GM12878 (cell line): ENCODE measurements at regions not wholly inside any gene's neighbourhood (a gene's known extent, or its start where the extent isn't known, plus 50 kb on each side); places are given as distances from the start of the nearest gene placed in this dataset.

Experiments
- ATAC-seq: fragments of 200-7000 bp; cut with Tn5 transposase; 3 replicates; pipeline ENCODE4 v1.9.1; 2020; ENCODE audit warnings: mild to moderate bottlenecking, moderate library complexity
- BruUV-seq: library from RNA; stranded (reverse); fragments of 400-500 nt; replicated peaks from 2 replicates; lab custom pipeline; 2021; lab: Mats Ljungman, UMichigan
- CTCF ChIA-PET: fragments of 300-600 bp; sonication (Branson Sonifier 250); formaldehyde crosslinking; extraction: SDS; loops from one replicate; lab custom pipeline; 2021; ENCODE audit warnings: inconsistent platforms; lab: Yijun Ruan, JAX
- POLR2A ChIA-PET: fragments of 350-600 bp; formaldehyde crosslinking; extraction: SDS; loops from one replicate; lab custom pipeline; 2021; ENCODE audit warnings: inconsistent platforms; lab: Charles Lee
- RAD21 ChIA-PET: fragments of 300-600 bp; sonication (Branson Sonifier 250); formaldehyde crosslinking; loops from one replicate; lab custom pipeline; 2023; ENCODE audit warnings: antibody characterized with exemption; ENCODE audit not compliant: unreplicated experiment; lab: Charles Lee
- SMC1A ChIA-PET: fragments of 300-600 bp; sonication (Branson Sonifier 250); formaldehyde crosslinking; loops from one replicate; lab custom pipeline; 2023; ENCODE audit not compliant: unreplicated experiment, uncharacterized antibody; lab: Charles Lee
- DNase-seq: peaks from one replicate; pipeline ENCODE4 v3.0.0-alpha.2; 2011; ENCODE audit warnings: low read depth, low spot score
- FAIRE-seq: peaks from 3 replicates; lab custom pipeline; 2011; peaks lifted over from hg19 to GRCh38; lab: Jason Lieb, UNC
- H2AFZ ChIP-seq: 2 replicates; pipeline ENCODE4 v1.6.0; 2011; ENCODE audit warnings: low read depth, low read length, control low read depth; ENCODE audit not compliant: control insufficient read depth
- H3K27ac ChIP-seq: 2 replicates; pipeline ENCODE4 v1.5.1; 2011; ENCODE audit warnings: control low read depth; ENCODE audit not compliant: control insufficient read depth, insufficient read depth
- H3K27me3 ChIP-seq, 2 experiments: replicated peaks in 1 of 2; 2 replicates each; pipeline versions ENCODE4 v1.6.0 to v1.6.1; 2011; ENCODE audit warnings: low read length in 1 of 2; ENCODE audit not compliant: control insufficient read depth in 2 of 2, insufficient read depth in 2 of 2
- H3K36me3 ChIP-seq, 2 experiments: 2 replicates each; pipeline ENCODE4 v1.5.1; 2011; ENCODE audit warnings: low read length in 1 of 2; ENCODE audit not compliant: control insufficient read depth in 2 of 2, insufficient read depth in 2 of 2
- H3K4me1 ChIP-seq: 2 replicates; pipeline ENCODE4 v1.6.1; 2011; ENCODE audit warnings: mild to moderate bottlenecking, low read length, moderate library complexity, mixed read lengths; ENCODE audit not compliant: control insufficient read depth, insufficient read depth
- H3K4me2 ChIP-seq: 2 replicates; pipeline ENCODE4 v1.6.0; 2011; ENCODE audit warnings: control low read depth; ENCODE audit not compliant: control insufficient read depth, insufficient read depth
- H3K4me3 ChIP-seq: fragments of 200-600 bp; sonication (generic); 2 replicates; pipeline ENCODE4 v1.5.1; 2016
- H3K79me2 ChIP-seq: 2 replicates; pipeline ENCODE4 v1.6.0; 2011; ENCODE audit warnings: low read length; ENCODE audit not compliant: control insufficient read depth, insufficient read depth
- H3K9ac ChIP-seq: 2 replicates; pipeline ENCODE4 v1.8.0; 2011; ENCODE audit warnings: low read length, control low read depth, mixed read lengths; ENCODE audit not compliant: control insufficient read depth, insufficient read depth
- H3K9me3 ChIP-seq: replicated peaks from 3 replicates; pipeline ENCODE4 v1.5.1; 2011; ENCODE audit warnings: mild to moderate bottlenecking, low read length; ENCODE audit not compliant: control insufficient read depth, insufficient read depth
- H4K20me1 ChIP-seq: 2 replicates; pipeline ENCODE4 v1.6.0; 2011; ENCODE audit not compliant: control insufficient read depth, insufficient read depth
- BACH1 ChIP-seq: fragments of 450-650 bp; IDR thresholded peaks from 2 replicates; pipeline ENCODE4 v1.6.1; 2017; ENCODE audit warnings: mild to moderate bottlenecking, borderline replicate concordance
- CEBPB ChIP-seq, 2 experiments: fragments of 150-350 bp in 1 of 2; IDR thresholded peaks; 2 replicates each; pipeline ENCODE4 v1.6.1; 2012 to 2014; ENCODE audit warnings: low read depth in 2 of 2, low read length in 2 of 2, borderline replicate concordance in 1 of 2, inconsistent platforms in 1 of 2
- CREB1 ChIP-seq: IDR thresholded peaks from 2 replicates; pipeline ENCODE4 v1.6.1; 2012; ENCODE audit warnings: low read depth, mild to moderate bottlenecking, inconsistent platforms
- EP300 ChIP-seq, 2 experiments: fragments of 150-350 bp in 1 of 2; IDR thresholded peaks; 2 replicates each; pipeline ENCODE4 v1.6.1; 2011 to 2012; ENCODE audit warnings: low read depth in 2 of 2, low read length in 2 of 2, borderline replicate concordance in 1 of 2, improper control_type of control experiment in 1 of 2, inconsistent platforms in 1 of 2; ENCODE audit not compliant: control insufficient read depth in 1 of 2
- IKZF2 ChIP-seq, 2 experiments: fragments of 450-650 bp; IDR thresholded peaks; 2 replicates each; pipeline ENCODE4 v1.6.1; 2017; ENCODE audit warnings: mild to moderate bottlenecking in 2 of 2, moderate library complexity in 2 of 2
- MLLT1 ChIP-seq: fragments of 450-650 bp; IDR thresholded peaks from 2 replicates; pipeline ENCODE4 v1.6.1; 2016; ENCODE audit warnings: mild to moderate bottlenecking
- NFIC ChIP-seq: IDR thresholded peaks from 2 replicates; pipeline ENCODE4 v1.6.1; 2012; ENCODE audit warnings: low read depth, mild to moderate bottlenecking, inconsistent platforms, low read length, moderate library complexity
- NR2C1 ChIP-seq: fragments of 450-650 bp; IDR thresholded peaks from 2 replicates; pipeline ENCODE4 v1.6.1; 2017; ENCODE audit warnings: antibody characterized with exemption, mild to moderate bottlenecking, moderate library complexity
- NRF1 ChIP-seq: conservative IDR thresholded peaks from 2 replicates; pipeline ENCODE4 v1.6.1; 2011; ENCODE audit warnings: mild to moderate bottlenecking, low read depth, low read length, improper control_type of control experiment
- RELB ChIP-seq: fragments of 450-650 bp; IDR thresholded peaks from 2 replicates; pipeline ENCODE4 v1.6.1; 2017; ENCODE audit warnings: low read depth, mild to moderate bottlenecking, moderate library complexity
- RFX5 ChIP-seq: IDR thresholded peaks from 2 replicates; pipeline ENCODE4 v1.6.1; 2011; ENCODE audit warnings: low read depth, low read length, improper control_type of control experiment
- SUPT20H ChIP-seq: IDR thresholded peaks from 2 replicates; pipeline ENCODE4 v1.6.1; 2011; ENCODE audit warnings: low read depth, mild to moderate bottlenecking, low read length, moderate library complexity, borderline replicate concordance; ENCODE audit not compliant: control insufficient read depth
- TCF12 ChIP-seq: IDR thresholded peaks from 2 replicates; pipeline ENCODE4 v1.6.1; 2011; ENCODE audit warnings: low read depth, mild to moderate bottlenecking, low read length
- ZNF207 ChIP-seq: fragments of 450-650 bp; IDR thresholded peaks from 2 replicates; pipeline ENCODE4 v1.6.1; 2014; ENCODE audit warnings: antibody characterized with exemption, mild to moderate bottlenecking, borderline replicate concordance
- ZNF384 ChIP-seq: IDR thresholded peaks from 2 replicates; pipeline ENCODE4 v1.6.1; 2012; ENCODE audit warnings: low read depth, mild to moderate bottlenecking, low read length, improper control_type of control experiment, borderline replicate concordance
- ZNF592 ChIP-seq: fragments of 450-650 bp; IDR thresholded peaks from 2 replicates; pipeline ENCODE4 v1.6.1; 2017; ENCODE audit warnings: mild to moderate bottlenecking, moderate library complexity
- WGBS: methylation state at CpG from one replicate; pipeline ENCODE4 v1.1.6; 2016; ENCODE audit warnings: low lambda C conversion rate; ENCODE audit not compliant: insufficient replicate concordance, insufficient coverage; ENCODE audit errors: missing lambda C conversion rate; 5-methylcytosine and 5-hydroxymethylcytosine counted together
- in situ Hi-C: fragments of 300-500 bp; cut with MboI; formaldehyde crosslinking; loops from 9 replicates; pipeline ENCODE4 v1.14.3; 2018; ENCODE audit warnings: mixed read lengths
- intact Hi-C: fragments of 100-400 bp; cut with micrococcal nuclease; formaldehyde crosslinking; loops from one replicate; pipeline ENCODE4 v1.14.2; 2022; ENCODE audit not compliant: unreplicated experiment

- no peak overlapping the region for H3K4me2 ChIP-seq
- ChIA-PET POLR2A (no interaction called here), RAD21 (no interaction called here), CTCF (interaction anchor here (0.9 to 1.0 kb wide), 2 partner anchors 9 to 82 kb away, joined by 3 to 4 read pairs; no protein-coding TSS in a partner anchor), SMC1A (interaction anchor here (0.9 kb wide), 1 partner anchor 11 kb away, joined by 3 read pairs; no protein-coding TSS in a partner anchor)
- in situ Hi-C loops (loop anchor here (5.0 kb wide), 1 partner anchor 51 kb away; no protein-coding TSS in a partner anchor), intact Hi-C loops (no loop called here)
- ATAC-seq (no peak), FAIRE-seq (no peak), DNase-seq (no peak)
- no peaks in the 10 kb centered on the region for H3K9me3 ChIP-seq
- H3K4me3 ChIP-seq = no peak overlapping the region
- no peaks in the 10 kb centered on the region for H3K79me2 ChIP-seq
- H3K9ac ChIP-seq = no peak overlapping the region
- no peaks in the 10 kb centered on the region for H3K4me1 ChIP-seq
- H3K27me3 ChIP-seq = peaks cover 2 to 11% of the 10 kb centered on the region in 2 experiments
- no peak overlapping the region for H3K27ac ChIP-seq
- no peaks in the 10 kb centered on the region; the same call in 1 of the 2 replicates for H4K20me1 ChIP-seq
- BruUV-seq = no TSS peak
- no peak overlapping the region for H2AFZ ChIP-seq
- WGBS = 32% methylated on average over 9 of the region's 9 CpGs
- no peaks in the 10 kb centered on the region for H3K36me3 ChIP-seq
- TF ChIP-seq ZNF384 (no peak), MLLT1 (no peak), RFX5 (no peak), NFIC (no peak), ZNF207 (no peak), NRF1 (no peak), TCF12 (no peak), CEBPB (IDR thresholded peaks at IDR 0.05; ENCODE audit: borderline replicate concordance in 1 of 2, low read depth in 2 of 2, low read length in 2 of 2) (no peak), RELB (no peak), NR2C1 (no peak), EP300 (IDR thresholded peaks at IDR 0.05; ENCODE audit: borderline replicate concordance in 1 of 2, control insufficient read depth in 1 of 2, low read depth in 2 of 2, low read length in 2 of 2) (no peak), IKZF2 (IDR thresholded peaks at IDR 0.05) (no peak), CREB1 (no peak), BACH1 (no peak), ZNF592 (no peak), SUPT20H (no peak)
Measured at GRCh38 chr18:11392980-11393885, 216.2 kb upstream of the SLC35G4 start.
